A673 (cell line): ENCODE measurements at regions not wholly inside any gene's neighbourhood (a gene's known extent, or its start where the extent isn't known, plus 50 kb on each side); places are given as distances from the start of the nearest gene placed in this dataset.

ENCODE experiments used
- BruUV-seq: library from RNA; stranded (reverse); fragments of 400-500 nt; replicated peaks from 2 replicates; lab custom pipeline; 2021; lab: Mats Ljungman, UMichigan
- CTCF ChIA-PET: fragments of 300-600 bp; sonication (Branson Sonifier 250); formaldehyde crosslinking; loops from one replicate; lab custom pipeline; 2022; ENCODE audit warnings: antibody characterized with exemption; lab: Charles Lee
- POLR2A ChIA-PET: fragments of 300-600 bp; sonication (Branson Sonifier 250); formaldehyde crosslinking; loops from one replicate; lab custom pipeline; 2022; ENCODE audit warnings: antibody characterized with exemption; ENCODE audit not compliant: low non-redundant PET; lab: Charles Lee
- DNase-seq: peaks from one replicate; pipeline ENCODE4 v3.0.0-alpha.2; 2015; ENCODE audit warnings: low spot score
- H3K27ac ChIP-seq: fragments of 200-600 bp; sonication (generic); 2 replicates; pipeline ENCODE4 v1.5.1; 2016; ENCODE audit warnings: mixed run types, low read depth, mild to moderate bottlenecking, mixed read lengths, antibody characterized with exemption, low read length; ENCODE audit not compliant: poor library complexity, severe bottlenecking
- H3K27me3 ChIP-seq: fragments of 200-600 bp; sonication (generic); replicated peaks from 2 replicates; pipeline ENCODE4 v1.6.1; 2017; ENCODE audit warnings: mixed run types, low read depth, mild to moderate bottlenecking, mixed read lengths, antibody characterized with exemption, low read length; ENCODE audit not compliant: insufficient read depth, poor library complexity
- H3K36me3 ChIP-seq: fragments of 200-600 bp; sonication (generic); 2 replicates; pipeline ENCODE4 v1.6.1; 2016; ENCODE audit warnings: mixed run types, mild to moderate bottlenecking, mixed read lengths, antibody characterized with exemption, low read length; ENCODE audit not compliant: insufficient read depth, poor library complexity, severe bottlenecking
- H3K4me1 ChIP-seq: fragments of 200-600 bp; sonication (generic); 2 replicates; pipeline ENCODE4 v1.6.1; 2017; ENCODE audit warnings: mixed run types, mild to moderate bottlenecking, mixed read lengths, antibody characterized with exemption, low read length; ENCODE audit not compliant: insufficient read depth, poor library complexity, severe bottlenecking
- H3K4me3 ChIP-seq: fragments of 200-600 bp; sonication (generic); 2 replicates; pipeline ENCODE4 v1.5.1; 2016; ENCODE audit warnings: low read depth, mixed run types, mild to moderate bottlenecking, mixed read lengths, low read length; ENCODE audit not compliant: poor library complexity, severe bottlenecking
- H3K9me3 ChIP-seq: fragments of 200-600 bp; sonication (generic); 2 replicates; pipeline ENCODE4 v1.6.1; 2016; ENCODE audit warnings: mixed run types, low read depth, mild to moderate bottlenecking, mixed read lengths, antibody characterized with exemption, low read length; ENCODE audit not compliant: poor library complexity, severe bottlenecking
- CTCF ChIP-seq: fragments of 300-800, 200-600 bp; sonication (generic); conservative IDR thresholded peaks from 2 replicates; pipeline ENCODE4 v1.5.1; 2017; ENCODE audit warnings: low read depth, mild to moderate bottlenecking, antibody characterized with exemption, low read length, moderate library complexity, mixed read lengths
- EZH2 ChIP-seq: fragments of 200-600 bp; sonication (generic); IDR thresholded peaks from 2 replicates; pipeline ENCODE4 v1.6.1; 2017; ENCODE audit warnings: borderline replicate concordance, low read depth, mild to moderate bottlenecking, mixed read lengths, antibody characterized with exemption, low read length; ENCODE audit not compliant: poor library complexity, severe bottlenecking
- intact Hi-C: fragments of 100-400 bp; cut with micrococcal nuclease; formaldehyde crosslinking; loops from one replicate; pipeline ENCODE4 v1.10.0; 2022; ENCODE audit not compliant: unreplicated experiment

DNA sequence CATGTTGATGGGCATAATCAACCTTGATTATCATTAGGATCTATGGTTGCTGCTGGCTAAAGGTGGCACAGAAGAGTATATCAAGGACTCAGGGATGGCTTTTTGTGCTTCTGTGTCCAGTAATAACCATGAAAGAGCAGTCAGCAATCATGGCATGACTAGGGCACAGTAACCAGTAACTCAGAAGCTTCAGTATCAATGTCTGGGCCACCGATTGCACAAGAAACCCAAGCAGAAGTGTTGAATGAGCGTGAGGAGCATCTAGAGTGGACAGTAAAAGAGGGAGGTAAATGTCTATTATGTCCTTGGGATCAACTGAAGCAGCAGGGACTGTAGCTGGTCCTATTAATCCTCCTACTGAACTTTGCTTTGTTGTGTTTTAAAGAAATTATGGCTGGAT, 81.5 kb upstream of the F13A1 start:
- intact Hi-C loops = no loop called here
- Histone ChIP-seq H3K4me3 (no peak overlapping the region), H3K4me1 (no peaks in the 10 kb centered on the region), H3K27me3 (no peaks in the 10 kb centered on the region), H3K36me3 (no peaks in the 10 kb centered on the region), H3K9me3 (no peaks in the 10 kb centered on the region), H3K27ac (no peak overlapping the region)
- no TSS peak for BruUV-seq
- ChIA-PET CTCF (no interaction called here), POLR2A (no interaction called here)
- no peak for DNase-seq
- TF ChIP-seq CTCF = no peak
- no peak for TF ChIP-seq EZH2

GRCh38 chr6:6402591-6402990, 82.1 kb upstream of the F13A1 start:
- H3K27me3 ChIP-seq = no peaks in the 10 kb centered on the region
- POLR2A ChIA-PET = interaction anchor here (0.6 kb wide), 1 partner anchor 1590 kb away, joined by 3 read pairs; no protein-coding TSS in a partner anchor
- CTCF ChIA-PET = no interaction called here
- no peak for TF ChIP-seq EZH2
- no peak for TF ChIP-seq CTCF
- H3K9me3 ChIP-seq = no peaks in the 10 kb centered on the region
- no peaks in the 10 kb centered on the region for H3K36me3 ChIP-seq
- H3K27ac ChIP-seq = no peak overlapping the region
- no TSS peak for BruUV-seq
- no peak overlapping the region for H3K4me3 ChIP-seq
- DNase-seq = no peak
- H3K4me1 ChIP-seq = no peaks in the 10 kb centered on the region
- intact Hi-C loops = no loop called here

DNA sequence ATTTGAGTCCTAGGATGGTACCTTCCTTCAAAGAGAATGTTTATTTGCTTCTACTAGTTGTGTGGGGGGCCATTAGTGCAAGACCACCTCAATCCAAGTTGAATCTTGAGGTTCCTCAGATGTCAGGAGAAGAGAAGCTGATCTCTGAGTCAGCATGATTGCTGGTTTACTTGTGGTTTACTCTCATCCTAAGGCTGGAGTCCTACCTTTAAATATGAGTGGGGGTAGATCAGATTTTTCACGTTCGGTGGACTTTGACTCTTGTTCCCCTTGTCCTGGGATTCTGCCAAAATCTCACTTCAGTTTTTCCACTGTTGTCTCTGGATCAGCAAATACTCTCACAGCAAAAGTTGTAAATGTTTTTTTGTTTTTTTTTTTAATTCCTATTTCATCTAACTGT, 84.6 kb upstream of the F13A1 start:
- ChIA-PET CTCF (no interaction called here), POLR2A (interaction anchor here (0.6 kb wide), 1 partner anchor 688 kb away, joined by 7 read pairs; no protein-coding TSS in a partner anchor)
- TF ChIP-seq CTCF = no peak
- TF ChIP-seq EZH2 = no peak
- no peaks in the 10 kb centered on the region for H3K36me3 ChIP-seq
- no peaks in the 10 kb centered on the region for H3K27me3 ChIP-seq
- no peaks in the 10 kb centered on the region for H3K4me1 ChIP-seq
- H3K4me3 ChIP-seq = no peak overlapping the region
- no peak for DNase-seq
- intact Hi-C loops = no loop called here
- BruUV-seq = no TSS peak
- H3K9me3 ChIP-seq = no peaks in the 10 kb centered on the region
- no peak overlapping the region for H3K27ac ChIP-seq
